A549 (cell line): ENCODE measurements at regions not wholly inside any gene's neighbourhood (a gene's known extent, or its start where the extent isn't known, plus 50 kb on each side); places are given as distances from the start of the nearest gene placed in this dataset.

ENCODE experiments used
- ATAC-seq, 2 experiments: fragments of 200-7000 bp in 1 of 2; fragments of >200 bp in 1 of 2; cut with Nextera tagmentation in 1 of 2; cut with Tn5 transposase in 1 of 2; 3 replicates each; pipeline versions ENCODE4 v1.8.0 to v1.9.1; 2018 to 2020; ENCODE audit warnings: mild to moderate bottlenecking in 1 of 2, moderate library complexity in 1 of 2
- CTCF ChIA-PET: fragments of 300-600 bp; sonication (Branson Sonifier 250); formaldehyde crosslinking; extraction: SDS; loops from one replicate; lab custom pipeline; 2021; ENCODE audit warnings: antibody characterized with exemption, inconsistent platforms; lab: Yijun Ruan, JAX
- POLR2A ChIA-PET: fragments of 350-600 bp; formaldehyde crosslinking; extraction: SDS; loops from one replicate; lab custom pipeline; 2021; ENCODE audit warnings: antibody characterized with exemption, inconsistent platforms; lab: Yijun Ruan, JAX
- DNase-seq, 2 experiments: peaks; one replicate each; pipeline versions ENCODE4 v3.0.0 to v3.0.0-alpha.2; 2011 to 2016; ENCODE audit warnings: low read depth in 1 of 2, low spot score in 1 of 2
- FAIRE-seq: peaks from 2 replicates; lab custom pipeline; 2011; peaks lifted over from hg19 to GRCh38; lab: Jason Lieb, UNC
- H3K27ac ChIP-seq, 2 experiments: fragments of >200 bp; sonication (Bioruptor Twin); formaldehyde crosslinking; 3 replicates each; pipeline ENCODE4 v1.5.1; 2016 to 2017
- H3K4me1 ChIP-seq: fragments of >200 bp; sonication (Bioruptor Twin); formaldehyde crosslinking; 3 replicates; pipeline ENCODE4 v1.6.1; 2016
- H3K4me2 ChIP-seq: fragments of >200 bp; sonication (Bioruptor Twin); formaldehyde crosslinking; 3 replicates; pipeline ENCODE4 v1.6.1; 2016
- H3K4me3 ChIP-seq: fragments of >200 bp; sonication (Bioruptor Twin); formaldehyde crosslinking; 3 replicates; pipeline ENCODE4 v1.5.1; 2016
- H3K9me3 ChIP-seq: fragments of >200 bp; sonication (Bioruptor Twin); formaldehyde crosslinking; 3 replicates; pipeline ENCODE4 v1.6.1; 2016
- CEBPB ChIP-seq, 2 experiments: fragments of >200 bp in 1 of 2; sonication (Bioruptor Twin) in 1 of 2; formaldehyde crosslinking in 1 of 2; IDR thresholded peaks; 2 replicates each; pipeline ENCODE4 v1.6.1; 2012 to 2016
- CHD4 ChIP-seq: fragments of 200-600 bp; sonication (generic); IDR thresholded peaks from 2 replicates; pipeline ENCODE4 v1.6.1; 2016; ENCODE audit warnings: antibody characterized with exemption, mild to moderate bottlenecking, borderline replicate concordance
- EHMT2 ChIP-seq: fragments of 200-600 bp; sonication (generic); IDR thresholded peaks from 2 replicates; pipeline ENCODE4 v1.6.1; 2016; ENCODE audit warnings: antibody characterized with exemption, low read depth, mild to moderate bottlenecking, moderate library complexity
- EP300 ChIP-seq, 2 experiments: fragments of >200 bp; sonication (Bioruptor Twin); formaldehyde crosslinking; IDR thresholded peaks; 2 replicates in 1 of 2; 3 replicates in 1 of 2; pipeline ENCODE4 v1.6.1; 2016 to 2017
- FOXS1 ChIP-seq: fragments of 250-450 bp; sonication (Bioruptor Pico); IDR thresholded peaks from 2 replicates; pipeline ENCODE4 v1.5.0; 2020; ENCODE audit warnings: mild to moderate bottlenecking, moderate library complexity
- GATA3 ChIP-seq: IDR thresholded peaks from 2 replicates; pipeline ENCODE4 v1.6.1; 2012; ENCODE audit warnings: borderline replicate concordance
- HDAC2 ChIP-seq: fragments of 200-600 bp; sonication (generic); IDR thresholded peaks from 2 replicates; pipeline ENCODE4 v1.6.1; 2016
- JUN ChIP-seq, 2 experiments: fragments of >200 bp; sonication (Bioruptor Twin); formaldehyde crosslinking; IDR thresholded peaks; 2 replicates in 1 of 2; 3 replicates in 1 of 2; pipeline ENCODE4 v1.6.1; 2016 to 2017
- KDM5A ChIP-seq: fragments of 200-600 bp; sonication (generic); IDR thresholded peaks from 2 replicates; pipeline ENCODE4 v1.6.1; 2016; ENCODE audit warnings: antibody characterized with exemption, mild to moderate bottlenecking
- MYC ChIP-seq: IDR thresholded peaks from 2 replicates; pipeline ENCODE4 v1.6.1; 2012; ENCODE audit warnings: mild to moderate bottlenecking, inconsistent platforms, low read length, improper control_type of control experiment, borderline replicate concordance
- NFE2L2 ChIP-seq: fragments of 150-350 bp; conservative IDR thresholded peaks from 2 replicates; pipeline ENCODE4 v1.6.1; 2014; ENCODE audit warnings: low read length
- NPAS2 ChIP-seq: fragments of 250-450 bp; sonication (Bioruptor Pico); IDR thresholded peaks from 2 replicates; pipeline ENCODE4 v1.8.0; 2022; ENCODE audit warnings: mild to moderate bottlenecking, moderate library complexity, borderline replicate concordance
- POLR2A ChIP-seq: IDR thresholded peaks from 2 replicates; pipeline ENCODE4 v1.6.1; 2012; ENCODE audit warnings: mild to moderate bottlenecking, low read length
- POLR2AphosphoS2 ChIP-seq: conservative IDR thresholded peaks from 2 replicates; pipeline ENCODE4 v1.6.1; 2012; ENCODE audit warnings: low read length, improper control_type of control experiment, inconsistent platforms
- RAD21 ChIP-seq, 2 experiments: fragments of >200 bp in 1 of 2; sonication (Bioruptor Twin) in 1 of 2; formaldehyde crosslinking in 1 of 2; IDR thresholded peaks in 1 of 2; conservative IDR thresholded peaks in 1 of 2; 2 replicates in 1 of 2; 3 replicates in 1 of 2; pipeline ENCODE4 v1.6.1; 2012 to 2018; ENCODE audit warnings: inconsistent platforms in 1 of 2
- SMC3 ChIP-seq: fragments of >200 bp; sonication (Bioruptor Twin); formaldehyde crosslinking; IDR thresholded peaks from 3 replicates; pipeline ENCODE4 v1.6.1; 2018; ENCODE audit warnings: inconsistent platforms
- ZFP36 ChIP-seq: fragments of 450-650 bp; IDR thresholded peaks from 2 replicates; pipeline ENCODE4 v1.6.1; 2014; ENCODE audit warnings: borderline replicate concordance; ENCODE audit not compliant: partially characterized antibody
- ZSCAN20 ChIP-seq: fragments of 250-450 bp; sonication (Bioruptor Pico); IDR thresholded peaks from 2 replicates; pipeline ENCODE4 v1.8.0; 2022; ENCODE audit warnings: mild to moderate bottlenecking, moderate library complexity
- WGBS: methylation state at CpG from one replicate; pipeline ENCODE4 v1.1.6; 2017; ENCODE audit errors: missing lambda C conversion rate; 5-methylcytosine and 5-hydroxymethylcytosine counted together
- TF ChIP-seq, protein P1 (sequence below): fragments of 150-350 bp; IDR thresholded peaks from 2 replicates; pipeline ENCODE4 v1.6.1; 2014; ENCODE audit warnings: low read depth, mild to moderate bottlenecking, low read length
- TF ChIP-seq, protein P2 (sequence below): fragments of >200 bp; sonication (Bioruptor Twin); formaldehyde crosslinking; IDR thresholded peaks from 2 replicates; pipeline ENCODE4 v1.6.1; 2016
- TF ChIP-seq, protein P3 (sequence below): fragments of >200 bp; sonication (Bioruptor Twin); formaldehyde crosslinking; IDR thresholded peaks from 3 replicates; pipeline ENCODE4 v1.5.1; 2016
- TF ChIP-seq, protein P4 (sequence below): fragments of 250-450 bp; sonication (Bioruptor Pico); IDR thresholded peaks from 2 replicates; pipeline ENCODE4 v1.5.0; 2021; ENCODE audit warnings: mild to moderate bottlenecking, moderate library complexity, borderline replicate concordance

DNA sequence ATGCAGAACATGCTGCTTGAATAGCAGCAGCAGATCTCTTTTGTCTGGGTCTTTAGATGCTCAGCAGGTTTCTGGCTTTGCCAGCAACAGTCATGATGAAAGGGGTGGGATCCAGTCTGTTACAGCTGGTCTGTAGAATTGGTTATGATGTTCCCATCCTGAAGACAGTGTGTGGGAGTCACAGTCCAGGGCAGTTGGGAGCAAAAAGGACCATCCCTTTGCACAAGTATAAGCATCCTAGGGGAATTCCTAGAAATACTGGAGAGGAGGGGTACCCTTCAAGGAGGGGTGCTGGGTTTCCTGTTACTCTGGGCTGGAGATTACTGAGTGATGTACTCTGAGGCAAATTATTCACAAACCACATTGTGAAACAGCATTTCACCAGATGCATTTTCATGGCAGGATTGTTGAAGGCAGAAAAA lies 119.9 kb upstream of the RND3 start:
- peak overlapping the region; percentile 59 to 65; a peak in 4 of 6 replicates for H3K27ac ChIP-seq
- DNase-seq (no peak), ATAC-seq (peak in 1 of 2 experiments; percentile 27; a peak in 2 of 6 replicates), FAIRE-seq (no peak)
- H3K4me3 ChIP-seq = no peak overlapping the region
- peaks cover 28% of the 10 kb centered on the region for H3K4me1 ChIP-seq
- ChIA-PET POLR2A (no interaction called here), CTCF (interaction anchor here (1.3 kb wide), 1 partner anchor 10 kb away, joined by 3 read pairs; no protein-coding TSS in a partner anchor)
- no peak overlapping the region for H3K4me2 ChIP-seq
- peaks cover 6% of the 10 kb centered on the region; the same call in 2 of the 3 replicates for H3K9me3 ChIP-seq
- no peak for TF ChIP-seq HDAC2
- no peak for TF ChIP-seq ZFP36
- no peak for TF ChIP-seq GATA3
- TF ChIP-seq EP300 (IDR thresholded peaks at IDR 0.05) = no peak
- no peak for TF ChIP-seq RAD21 (conservative IDR thresholded peaks at IDR 0.05 in 1 of 2, IDR thresholded peaks at IDR 0.05 in 1 of 2)
- no peak for TF ChIP-seq JUN (IDR thresholded peaks at IDR 0.05)
- no peak for TF ChIP-seq POLR2AphosphoS2
- TF ChIP-seq MYC = no peak
- TF ChIP-seq POLR2A = no peak
- TF ChIP-seq, protein P1, sequence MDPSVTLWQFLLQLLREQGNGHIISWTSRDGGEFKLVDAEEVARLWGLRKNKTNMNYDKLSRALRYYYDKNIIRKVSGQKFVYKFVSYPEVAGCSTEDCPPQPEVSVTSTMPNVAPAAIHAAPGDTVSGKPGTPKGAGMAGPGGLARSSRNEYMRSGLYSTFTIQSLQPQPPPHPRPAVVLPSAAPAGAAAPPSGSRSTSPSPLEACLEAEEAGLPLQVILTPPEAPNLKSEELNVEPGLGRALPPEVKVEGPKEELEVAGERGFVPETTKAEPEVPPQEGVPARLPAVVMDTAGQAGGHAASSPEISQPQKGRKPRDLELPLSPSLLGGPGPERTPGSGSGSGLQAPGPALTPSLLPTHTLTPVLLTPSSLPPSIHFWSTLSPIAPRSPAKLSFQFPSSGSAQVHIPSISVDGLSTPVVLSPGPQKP = no peak

DNA sequence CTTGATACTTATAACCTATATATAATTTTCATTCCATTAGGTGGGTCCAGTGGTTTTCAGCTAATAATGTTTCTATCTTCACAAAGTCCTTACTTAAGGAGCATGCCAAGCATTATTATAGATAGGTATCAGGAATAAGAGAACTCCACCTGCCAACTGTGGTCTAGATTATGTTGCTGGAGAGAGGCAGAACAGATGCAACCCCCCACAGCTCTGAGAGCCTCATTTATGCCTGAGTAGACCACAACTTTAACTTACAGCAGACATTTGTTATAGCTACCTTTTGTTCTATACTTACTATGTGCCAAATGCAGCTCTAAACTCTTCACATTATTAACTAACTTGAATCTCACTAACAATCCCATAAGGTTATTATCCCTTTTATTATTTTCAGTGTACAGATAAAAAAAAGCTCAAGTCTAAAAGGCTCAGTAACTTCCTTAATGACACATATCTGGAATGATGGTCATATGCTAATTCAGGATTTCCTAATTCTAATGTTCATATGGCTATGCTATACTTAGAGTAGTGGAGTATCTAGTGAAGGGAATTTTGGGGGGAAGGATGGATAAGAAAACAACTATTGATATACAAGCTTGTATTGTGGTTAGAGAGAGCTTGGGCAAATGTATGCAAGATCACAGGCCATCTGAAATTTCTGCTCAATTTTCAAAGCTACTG lies 119.1 kb upstream of the RND3 start:
- peak overlapping the region; percentile 15 to 65; a peak in 4 of 6 replicates for H3K27ac ChIP-seq
- no peak for DNase-seq
- CTCF ChIA-PET = interaction anchor here (1.3 kb wide), 1 partner anchor 11 kb away, joined by 3 read pairs; no protein-coding TSS in a partner anchor
- POLR2A ChIA-PET = interaction anchor here (0.6 kb wide), 1 partner anchor 124 kb away, joined by 3 read pairs; no protein-coding TSS in a partner anchor
- H3K4me3 ChIP-seq = no peak overlapping the region
- FAIRE-seq = no peak
- no peak overlapping the region for H3K4me2 ChIP-seq
- H3K4me1 ChIP-seq = peaks cover 34% of the 10 kb centered on the region
- no peak for ATAC-seq
- H3K9me3 ChIP-seq = peaks cover 6% of the 10 kb centered on the region; the same call in 2 of the 3 replicates
- TF ChIP-seq, protein P2, sequence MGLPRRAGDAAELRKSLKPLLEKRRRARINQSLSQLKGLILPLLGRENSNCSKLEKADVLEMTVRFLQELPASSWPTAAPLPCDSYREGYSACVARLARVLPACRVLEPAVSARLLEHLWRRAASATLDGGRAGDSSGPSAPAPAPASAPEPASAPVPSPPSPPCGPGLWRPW = no peak

DNA sequence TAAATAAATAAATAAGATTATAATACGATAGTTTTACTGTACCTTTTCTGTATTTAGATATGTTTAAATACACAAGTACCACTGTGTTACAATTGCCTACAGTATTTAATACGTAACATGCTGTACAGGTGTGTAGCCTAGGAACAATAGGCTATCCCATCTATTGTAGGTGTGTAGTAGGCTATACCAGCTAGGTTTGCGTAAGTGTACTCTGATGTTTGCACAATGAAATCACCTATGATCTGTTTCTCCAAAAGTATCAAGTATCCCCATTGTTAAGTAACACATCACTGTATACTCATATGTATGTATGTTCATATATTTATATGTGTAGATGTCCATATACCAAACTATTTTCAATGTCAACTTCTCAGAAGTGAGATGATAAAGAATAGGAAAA lies 118.2 kb upstream of the RND3 start:
- POLR2A ChIA-PET = no interaction called here
- ATAC-seq = no peak
- 94% methylated on average over 3 of the region's 3 CpGs for WGBS
- peaks cover 41% of the 10 kb centered on the region for H3K4me1 ChIP-seq
- H3K9me3 ChIP-seq = peaks cover 6% of the 10 kb centered on the region; the same call in 2 of the 3 replicates
- no peak overlapping the region for H3K4me3 ChIP-seq
- CTCF ChIA-PET = no interaction called here
- FAIRE-seq = no peak
- no peak for TF ChIP-seq EHMT2
- TF ChIP-seq CEBPB (IDR thresholded peaks at IDR 0.05) = 0 out of 4 replicates have a peak, but pooled peaks of 1 of the 2 experiments have one; percentile 30
- TF ChIP-seq, all 56 proteins: peak for 1
- Histone ChIP-seq H3K4me2 (no peak overlapping the region), H3K27ac (peak overlapping the region in 1 of 2 experiments; percentile 11; a peak in 1 of 6 replicates)
- DNase-seq = no peak

DNA sequence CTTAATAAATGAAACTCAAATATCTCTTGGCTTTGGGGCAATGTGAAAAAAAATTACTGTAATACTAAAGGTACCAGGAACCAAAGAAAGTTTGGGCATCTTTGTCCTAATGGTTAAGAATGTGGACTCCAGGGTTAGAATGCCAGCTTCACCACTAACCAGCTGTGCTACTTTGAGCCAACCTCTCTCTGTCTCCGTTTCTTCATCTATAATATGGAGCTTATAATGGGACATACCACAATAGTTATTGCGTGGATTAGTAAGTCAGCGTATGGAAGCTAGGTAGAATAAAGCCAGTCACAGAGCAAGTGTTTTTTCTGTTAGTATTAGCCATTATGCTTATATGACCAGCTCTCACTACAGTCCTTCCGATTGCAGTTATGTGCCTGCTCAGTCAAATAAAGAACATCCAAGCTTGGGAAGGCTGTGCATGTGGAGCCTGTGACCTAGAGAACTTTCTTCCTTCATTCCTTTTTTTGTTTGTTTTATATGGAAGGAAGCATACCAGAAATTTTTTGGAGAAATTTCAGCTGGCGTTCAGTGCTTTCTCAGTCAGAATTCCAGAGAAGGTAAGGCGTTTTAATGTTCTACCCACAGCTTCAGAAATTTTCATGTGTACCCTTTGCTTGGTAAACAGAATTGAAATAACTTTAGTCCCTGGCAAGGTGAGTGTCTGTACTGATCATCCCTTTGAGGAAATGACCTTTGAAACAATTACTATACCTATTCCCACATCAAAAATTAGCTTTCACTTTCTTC lies 114.0 kb upstream of the RND3 start:
- DNase-seq (peak in 1 of 2 experiments; percentile 52), ATAC-seq (peak; percentile 84 to 94), FAIRE-seq (no peak)
- peaks cover 24% of the 10 kb centered on the region for H3K4me1 ChIP-seq
- ChIA-PET CTCF (interaction anchor here (0.9 to 2.2 kb wide), 7 partner anchors 8 to 450 kb away, joined by 3 to 12 read pairs (median 6); no protein-coding TSS in a partner anchor), POLR2A (interaction anchor here (0.6 to 2.1 kb wide), 9 partner anchors 10 to 310 kb away, joined by 3 to 11 read pairs (median 3); no protein-coding TSS in a partner anchor)
- WGBS = 15% methylated on average over 6 of the region's 6 CpGs
- peaks cover 6% of the 10 kb centered on the region; the same call in 2 of the 3 replicates for H3K9me3 ChIP-seq
- peak overlapping the region; percentile 63 to 85 for H3K27ac ChIP-seq
- peak overlapping the region; percentile 61 for H3K4me2 ChIP-seq
- H3K4me3 ChIP-seq = peak overlapping the region; percentile 5; the same call in 1 of the 3 replicates
- TF ChIP-seq ZSCAN20 (CRISPR knock-in tag) = no peak
- no peak for TF ChIP-seq NFE2L2
- peak in 1 of 2 experiments; percentile 57; a peak in 2 of 5 replicates for TF ChIP-seq JUN (IDR thresholded peaks at IDR 0.05)
- TF ChIP-seq NPAS2 = no peak
- TF ChIP-seq CHD4 = no peak
- TF ChIP-seq SMC3 = 0 out of 3 replicates have a peak, but pooled peaks have one; percentile 17
- no peak for TF ChIP-seq FOXS1 (CRISPR knock-in tag)
- TF ChIP-seq CEBPB (IDR thresholded peaks at IDR 0.05) = peak in 1 of 2 experiments; percentile 31; a peak in 1 of 4 replicates
- TF ChIP-seq, protein P3, sequence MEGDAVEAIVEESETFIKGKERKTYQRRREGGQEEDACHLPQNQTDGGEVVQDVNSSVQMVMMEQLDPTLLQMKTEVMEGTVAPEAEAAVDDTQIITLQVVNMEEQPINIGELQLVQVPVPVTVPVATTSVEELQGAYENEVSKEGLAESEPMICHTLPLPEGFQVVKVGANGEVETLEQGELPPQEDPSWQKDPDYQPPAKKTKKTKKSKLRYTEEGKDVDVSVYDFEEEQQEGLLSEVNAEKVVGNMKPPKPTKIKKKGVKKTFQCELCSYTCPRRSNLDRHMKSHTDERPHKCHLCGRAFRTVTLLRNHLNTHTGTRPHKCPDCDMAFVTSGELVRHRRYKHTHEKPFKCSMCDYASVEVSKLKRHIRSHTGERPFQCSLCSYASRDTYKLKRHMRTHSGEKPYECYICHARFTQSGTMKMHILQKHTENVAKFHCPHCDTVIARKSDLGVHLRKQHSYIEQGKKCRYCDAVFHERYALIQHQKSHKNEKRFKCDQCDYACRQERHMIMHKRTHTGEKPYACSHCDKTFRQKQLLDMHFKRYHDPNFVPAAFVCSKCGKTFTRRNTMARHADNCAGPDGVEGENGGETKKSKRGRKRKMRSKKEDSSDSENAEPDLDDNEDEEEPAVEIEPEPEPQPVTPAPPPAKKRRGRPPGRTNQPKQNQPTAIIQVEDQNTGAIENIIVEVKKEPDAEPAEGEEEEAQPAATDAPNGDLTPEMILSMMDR = no peak
- TF ChIP-seq RAD21 (conservative IDR thresholded peaks at IDR 0.05 in 1 of 2, IDR thresholded peaks at IDR 0.05 in 1 of 2) = 0 out of 5 replicates have a peak, but pooled peaks of 1 of the 2 experiments have one; percentile 28
- TF ChIP-seq EP300 (IDR thresholded peaks at IDR 0.05) = peak in 1 of 2 experiments; percentile 69; a peak in 3 of 5 replicates
- no peak for TF ChIP-seq KDM5A
- TF ChIP-seq, protein P4, sequence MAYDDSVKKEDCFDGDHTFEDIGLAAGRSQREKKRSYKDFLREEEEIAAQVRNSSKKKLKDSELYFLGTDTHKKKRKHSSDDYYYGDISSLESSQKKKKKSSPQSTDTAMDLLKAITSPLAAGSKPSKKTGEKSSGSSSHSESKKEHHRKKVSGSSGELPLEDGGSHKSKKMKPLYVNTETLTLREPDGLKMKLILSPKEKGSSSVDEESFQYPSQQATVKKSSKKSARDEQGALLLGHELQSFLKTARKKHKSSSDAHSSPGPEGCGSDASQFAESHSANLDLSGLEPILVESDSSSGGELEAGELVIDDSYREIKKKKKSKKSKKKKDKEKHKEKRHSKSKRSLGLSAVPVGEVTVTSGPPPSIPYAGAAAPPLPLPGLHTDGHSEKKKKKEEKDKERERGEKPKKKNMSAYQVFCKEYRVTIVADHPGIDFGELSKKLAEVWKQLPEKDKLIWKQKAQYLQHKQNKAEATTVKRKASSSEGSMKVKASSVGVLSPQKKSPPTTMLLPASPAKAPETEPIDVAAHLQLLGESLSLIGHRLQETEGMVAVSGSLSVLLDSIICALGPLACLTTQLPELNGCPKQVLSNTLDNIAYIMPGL = no peak
